ENCODE measurements at regions not wholly inside any gene's neighbourhood (a gene's known extent, or its start where the extent isn't known, plus 50 kb on each side); places are given as distances from the start of the nearest gene placed in this dataset.
"Not testable (repeated sequence)": the region's sequence is repeated elsewhere in the genome, so short reads cannot be mapped to it uniquely, and the experiment has no call there.

DNA sequence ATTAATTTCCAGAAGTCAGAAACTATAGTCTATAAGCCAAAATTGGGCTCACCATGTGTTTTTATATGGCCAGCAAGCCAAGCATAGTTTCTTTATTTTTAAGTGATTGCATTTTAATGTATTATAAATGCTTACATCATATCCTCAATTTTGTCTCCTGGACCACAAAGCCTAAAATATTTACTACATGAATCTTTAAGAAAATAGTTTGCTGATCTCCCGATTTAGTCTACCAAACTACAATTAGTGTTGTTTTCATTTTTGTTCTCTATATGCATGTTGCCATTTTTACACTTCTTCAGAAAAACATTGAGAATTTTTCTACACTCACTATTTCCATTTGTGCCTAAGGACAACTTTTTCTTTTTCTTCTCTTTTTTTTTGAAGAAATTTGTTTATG, 954.5 kb upstream of the ADAMTS5 start:
- TF ChIP-seq EZH2phosphoT487 (IDR thresholded peaks at IDR 0.05; ENCODE audit: unreplicated experiment); CTCF (conservative IDR thresholded peaks at IDR 0.05; ENCODE audit: low read depth in 2 of 2); EZH2 (IDR thresholded peaks at IDR 0.05; ENCODE audit: low read depth, unreplicated experiment); STAT1 (IDR thresholded peaks at IDR 0.05; ENCODE audit: unreplicated experiment); CREB1 (CRISPR knock-in tag; IDR thresholded peaks at IDR 0.05; ENCODE audit: low read depth); POLR2AphosphoS5 (IDR thresholded peaks at IDR 0.05; ENCODE audit: low read depth); ZNF114 (CRISPR knock-in tag; IDR thresholded peaks at IDR 0.05); NANOG (IDR thresholded peaks at IDR 0.05; ENCODE audit: borderline replicate concordance); ZNF331 (CRISPR knock-in tag; IDR thresholded peaks at IDR 0.05; ENCODE audit: low read depth): not testable (repeated sequence)
- TF ChIP-seq, protein P1, sequence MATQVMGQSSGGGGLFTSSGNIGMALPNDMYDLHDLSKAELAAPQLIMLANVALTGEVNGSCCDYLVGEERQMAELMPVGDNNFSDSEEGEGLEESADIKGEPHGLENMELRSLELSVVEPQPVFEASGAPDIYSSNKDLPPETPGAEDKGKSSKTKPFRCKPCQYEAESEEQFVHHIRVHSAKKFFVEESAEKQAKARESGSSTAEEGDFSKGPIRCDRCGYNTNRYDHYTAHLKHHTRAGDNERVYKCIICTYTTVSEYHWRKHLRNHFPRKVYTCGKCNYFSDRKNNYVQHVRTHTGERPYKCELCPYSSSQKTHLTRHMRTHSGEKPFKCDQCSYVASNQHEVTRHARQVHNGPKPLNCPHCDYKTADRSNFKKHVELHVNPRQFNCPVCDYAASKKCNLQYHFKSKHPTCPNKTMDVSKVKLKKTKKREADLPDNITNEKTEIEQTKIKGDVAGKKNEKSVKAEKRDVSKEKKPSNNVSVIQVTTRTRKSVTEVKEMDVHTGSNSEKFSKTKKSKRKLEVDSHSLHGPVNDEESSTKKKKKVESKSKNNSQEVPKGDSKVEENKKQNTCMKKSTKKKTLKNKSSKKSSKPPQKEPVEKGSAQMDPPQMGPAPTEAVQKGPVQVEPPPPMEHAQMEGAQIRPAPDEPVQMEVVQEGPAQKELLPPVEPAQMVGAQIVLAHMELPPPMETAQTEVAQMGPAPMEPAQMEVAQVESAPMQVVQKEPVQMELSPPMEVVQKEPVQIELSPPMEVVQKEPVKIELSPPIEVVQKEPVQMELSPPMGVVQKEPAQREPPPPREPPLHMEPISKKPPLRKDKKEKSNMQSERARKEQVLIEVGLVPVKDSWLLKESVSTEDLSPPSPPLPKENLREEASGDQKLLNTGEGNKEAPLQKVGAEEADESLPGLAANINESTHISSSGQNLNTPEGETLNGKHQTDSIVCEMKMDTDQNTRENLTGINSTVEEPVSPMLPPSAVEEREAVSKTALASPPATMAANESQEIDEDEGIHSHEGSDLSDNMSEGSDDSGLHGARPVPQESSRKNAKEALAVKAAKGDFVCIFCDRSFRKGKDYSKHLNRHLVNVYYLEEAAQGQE (IDR thresholded peaks at IDR 0.05; ENCODE audit: unreplicated experiment) = not testable (repeated sequence)
- TF ChIP-seq, protein P2, sequence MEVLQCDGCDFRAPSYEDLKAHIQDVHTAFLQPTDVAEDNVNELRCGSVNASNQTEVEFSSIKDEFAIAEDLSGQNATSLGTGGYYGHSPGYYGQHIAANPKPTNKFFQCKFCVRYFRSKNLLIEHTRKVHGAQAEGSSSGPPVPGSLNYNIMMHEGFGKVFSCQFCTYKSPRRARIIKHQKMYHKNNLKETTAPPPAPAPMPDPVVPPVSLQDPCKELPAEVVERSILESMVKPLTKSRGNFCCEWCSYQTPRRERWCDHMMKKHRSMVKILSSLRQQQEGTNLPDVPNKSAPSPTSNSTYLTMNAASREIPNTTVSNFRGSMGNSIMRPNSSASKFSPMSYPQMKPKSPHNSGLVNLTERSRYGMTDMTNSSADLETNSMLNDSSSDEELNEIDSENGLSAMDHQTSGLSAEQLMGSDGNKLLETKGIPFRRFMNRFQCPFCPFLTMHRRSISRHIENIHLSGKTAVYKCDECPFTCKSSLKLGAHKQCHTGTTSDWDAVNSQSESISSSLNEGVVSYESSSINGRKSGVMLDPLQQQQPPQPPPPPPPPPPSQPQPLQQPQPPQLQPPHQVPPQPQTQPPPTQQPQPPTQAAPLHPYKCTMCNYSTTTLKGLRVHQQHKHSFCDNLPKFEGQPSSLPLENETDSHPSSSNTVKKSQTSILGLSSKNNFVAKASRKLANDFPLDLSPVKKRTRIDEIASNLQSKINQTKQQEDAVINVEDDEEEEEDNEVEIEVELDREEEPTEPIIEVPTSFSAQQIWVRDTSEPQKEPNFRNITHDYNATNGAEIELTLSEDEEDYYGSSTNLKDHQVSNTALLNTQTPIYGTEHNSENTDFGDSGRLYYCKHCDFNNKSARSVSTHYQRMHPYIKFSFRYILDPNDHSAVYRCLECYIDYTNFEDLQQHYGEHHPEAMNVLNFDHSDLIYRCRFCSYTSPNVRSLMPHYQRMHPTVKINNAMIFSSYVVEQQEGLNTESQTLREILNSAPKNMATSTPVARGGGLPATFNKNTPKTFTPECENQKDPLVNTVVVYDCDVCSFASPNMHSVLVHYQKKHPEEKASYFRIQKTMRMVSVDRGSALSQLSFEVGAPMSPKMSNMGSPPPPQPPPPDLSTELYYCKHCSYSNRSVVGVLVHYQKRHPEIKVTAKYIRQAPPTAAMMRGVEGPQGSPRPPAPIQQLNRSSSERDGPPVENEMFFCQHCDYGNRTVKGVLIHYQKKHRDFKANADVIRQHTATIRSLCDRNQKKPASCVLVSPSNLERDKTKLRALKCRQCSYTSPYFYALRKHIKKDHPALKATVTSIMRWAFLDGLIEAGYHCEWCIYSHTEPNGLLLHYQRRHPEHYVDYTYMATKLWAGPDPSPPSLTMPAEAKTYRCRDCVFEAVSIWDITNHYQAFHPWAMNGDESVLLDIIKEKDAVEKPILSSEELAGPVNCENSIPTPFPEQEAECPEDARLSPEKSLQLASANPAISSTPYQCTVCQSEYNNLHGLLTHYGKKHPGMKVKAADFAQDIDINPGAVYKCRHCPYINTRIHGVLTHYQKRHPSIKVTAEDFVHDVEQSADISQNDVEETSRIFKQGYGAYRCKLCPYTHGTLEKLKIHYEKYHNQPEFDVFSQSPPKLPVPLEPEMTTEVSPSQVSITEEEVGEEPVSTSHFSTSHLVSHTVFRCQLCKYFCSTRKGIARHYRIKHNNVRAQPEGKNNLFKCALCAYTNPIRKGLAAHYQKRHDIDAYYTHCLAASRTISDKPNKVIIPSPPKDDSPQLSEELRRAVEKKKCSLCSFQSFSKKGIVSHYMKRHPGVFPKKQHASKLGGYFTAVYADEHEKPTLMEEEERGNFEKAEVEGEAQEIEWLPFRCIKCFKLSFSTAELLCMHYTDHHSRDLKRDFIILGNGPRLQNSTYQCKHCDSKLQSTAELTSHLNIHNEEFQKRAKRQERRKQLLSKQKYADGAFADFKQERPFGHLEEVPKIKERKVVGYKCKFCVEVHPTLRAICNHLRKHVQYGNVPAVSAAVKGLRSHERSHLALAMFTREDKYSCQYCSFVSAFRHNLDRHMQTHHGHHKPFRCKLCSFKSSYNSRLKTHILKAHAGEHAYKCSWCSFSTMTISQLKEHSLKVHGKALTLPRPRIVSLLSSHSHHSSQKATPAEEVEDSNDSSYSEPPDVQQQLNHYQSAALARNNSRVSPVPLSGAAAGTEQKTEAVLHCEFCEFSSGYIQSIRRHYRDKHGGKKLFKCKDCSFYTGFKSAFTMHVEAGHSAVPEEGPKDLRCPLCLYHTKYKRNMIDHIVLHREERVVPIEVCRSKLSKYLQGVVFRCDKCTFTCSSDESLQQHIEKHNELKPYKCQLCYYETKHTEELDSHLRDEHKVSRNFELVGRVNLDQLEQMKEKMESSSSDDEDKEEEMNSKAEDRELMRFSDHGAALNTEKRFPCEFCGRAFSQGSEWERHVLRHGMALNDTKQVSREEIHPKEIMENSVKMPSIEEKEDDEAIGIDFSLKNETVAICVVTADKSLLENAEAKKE (CRISPR knock-in tag; IDR thresholded peaks at IDR 0.05) = not testable (repeated sequence)

Data from GM23338 (cell line).